ENCODE measurements at regions not wholly inside any gene's neighbourhood (a gene's known extent, or its start where the extent isn't known, plus 50 kb on each side); places are given as distances from the start of the nearest gene placed in this dataset.

DNA sequence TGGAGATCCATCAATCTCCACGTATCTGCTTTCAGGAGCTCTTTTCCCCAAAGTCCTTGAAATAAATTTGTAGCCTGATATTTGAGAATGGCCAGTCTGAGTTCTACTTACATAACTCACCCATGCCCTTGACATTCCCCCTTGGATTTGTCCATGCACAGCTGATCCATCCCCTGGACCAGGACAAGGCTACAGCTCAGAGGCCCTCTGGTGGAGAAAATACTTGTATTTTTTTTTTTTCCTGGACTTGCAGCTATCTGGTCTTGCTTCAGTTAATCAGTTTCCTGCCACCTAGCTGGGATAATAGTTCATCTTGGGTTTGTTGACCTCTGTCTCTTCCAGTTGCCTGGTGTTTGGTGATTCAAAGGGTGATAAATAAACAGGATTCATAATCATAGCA is 467.6 kb downstream of the DHX35 start:
- DNase-seq: no peak

DNA sequence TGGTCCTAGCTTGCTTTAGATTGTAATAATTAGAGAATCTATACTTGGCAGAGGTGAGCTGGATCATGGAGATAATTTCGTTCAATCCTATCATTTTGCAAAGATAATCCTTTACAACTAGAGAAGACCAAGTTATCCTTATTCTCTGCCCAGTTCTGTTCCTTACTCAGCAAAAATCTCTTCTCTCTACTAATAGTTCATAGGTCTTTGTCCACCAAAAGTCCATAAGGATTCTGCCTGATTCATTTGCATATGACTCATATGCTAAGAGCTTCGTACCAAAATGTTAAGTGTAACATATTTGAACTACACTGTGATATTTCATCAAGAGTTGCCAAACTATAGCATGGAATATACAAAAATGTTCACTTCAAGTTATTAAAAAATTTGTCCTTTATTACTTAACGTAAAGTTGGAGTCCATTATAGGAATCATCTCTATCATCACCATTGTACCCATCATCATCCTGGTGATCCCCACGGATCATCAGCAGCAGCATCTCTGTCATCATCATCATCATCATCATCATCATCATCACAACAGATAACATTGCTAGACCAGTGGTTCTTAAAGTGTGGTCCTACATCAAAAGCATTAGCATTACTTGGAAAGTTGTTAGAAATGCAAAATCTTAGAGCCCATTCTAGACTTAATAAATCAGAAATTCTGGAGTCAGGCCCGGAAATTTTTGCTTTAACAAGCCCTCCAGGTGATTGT is 463.0 kb downstream of the DHX35 start:
- no peak for DNase-seq

GRCh38 chr20:39421571-39422105 is 459.5 kb downstream of the DHX35 start:
- DNase-seq: no peak

DNA sequence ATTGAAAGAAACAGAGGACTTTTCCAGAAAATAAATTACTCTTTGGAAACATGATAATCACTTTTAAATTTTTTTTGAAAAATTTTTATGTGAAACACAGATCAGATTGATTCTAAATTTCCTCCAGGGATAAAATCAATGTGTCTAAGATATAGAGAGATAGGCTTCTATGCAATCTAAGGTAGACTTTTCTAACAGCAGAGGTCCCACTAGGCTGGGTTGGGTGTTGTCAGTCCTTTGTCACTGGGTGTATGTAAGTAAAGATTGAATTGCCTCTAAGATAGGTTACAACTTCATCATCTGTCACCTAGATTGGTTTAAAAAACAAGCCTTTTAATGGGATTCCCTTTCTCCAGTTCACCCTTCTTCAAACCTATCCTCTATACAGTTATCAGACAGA is 449.9 kb downstream of the DHX35 start:
- no peak for DNase-seq

- DNase-seq: no peak
Measured at GRCh38 chr20:39399463-39399862, 437.3 kb downstream of the DHX35 start.

- no peak for DNase-seq
Measured at GRCh38 chr20:39398656-39399055, 436.5 kb downstream of the DHX35 start.

DNA sequence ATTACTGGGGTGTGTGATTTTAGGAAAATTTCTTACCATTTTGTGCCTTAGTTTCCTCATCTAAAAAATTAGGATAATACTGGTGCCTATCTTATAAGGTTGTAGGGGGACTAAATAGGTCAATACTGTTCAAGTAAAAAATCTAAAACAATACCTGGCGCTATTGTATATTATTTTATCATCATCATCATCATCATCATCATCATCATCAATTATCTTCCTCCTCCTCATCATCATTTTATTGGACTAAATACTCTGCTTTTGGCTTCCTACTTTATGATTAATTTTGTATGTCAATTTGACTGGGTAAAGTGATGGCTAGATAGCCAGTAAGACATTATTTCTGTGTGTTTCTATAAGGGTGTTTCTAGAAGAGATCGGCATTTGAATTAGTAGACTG is 435.5 kb downstream of the DHX35 start:
- no peak for DNase-seq

- no peak for DNase-seq
Measured at GRCh38 chr20:39395478-39396291, 433.5 kb downstream of the DHX35 start.

DNA sequence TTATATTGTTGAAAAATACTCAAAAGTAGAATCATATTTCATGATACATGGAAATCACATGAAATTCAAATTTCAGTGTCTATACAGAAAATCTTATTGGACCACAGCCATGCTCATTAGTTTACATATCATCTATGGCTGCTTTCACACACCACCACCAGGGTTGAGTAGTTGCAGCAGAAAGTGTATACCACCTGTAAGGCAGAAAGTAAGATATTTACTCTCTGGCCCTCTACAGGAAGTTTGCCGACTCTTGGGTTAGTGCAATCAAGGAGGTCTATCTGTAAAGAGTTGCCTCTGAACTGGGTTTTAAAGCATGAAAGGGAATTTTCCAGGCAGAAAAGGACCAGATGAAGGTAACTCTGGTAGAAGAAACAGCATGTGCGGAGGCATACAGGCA is 432.3 kb downstream of the DHX35 start:
- DNase-seq: no peak

GRCh38 chr20:39390186-39390585 is 428.0 kb downstream of the DHX35 start:
- no peak for DNase-seq

DNA sequence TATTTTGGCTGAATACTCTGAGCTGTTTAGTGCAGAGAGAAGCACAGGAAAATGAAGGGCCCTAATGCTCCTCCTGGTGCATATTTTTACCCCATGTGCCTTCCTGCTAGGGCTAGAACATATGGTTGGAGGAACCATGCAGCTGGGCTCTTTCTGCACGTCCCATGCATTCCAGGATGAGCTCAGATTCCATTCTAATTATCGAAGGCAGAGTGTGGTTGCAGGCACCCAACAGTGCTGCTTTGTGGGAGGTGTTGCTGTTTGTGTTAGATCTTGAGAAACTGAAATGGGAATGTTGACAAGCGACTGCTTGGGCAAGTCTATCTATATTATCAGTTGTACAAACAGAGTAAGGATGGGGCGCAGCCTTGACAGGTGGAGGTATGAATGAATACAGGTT is 419.5 kb downstream of the DHX35 start:
- DNase-seq: no peak

- no peak for DNase-seq
Measured at GRCh38 chr20:39378776-39379175, 416.6 kb downstream of the DHX35 start.

DNA sequence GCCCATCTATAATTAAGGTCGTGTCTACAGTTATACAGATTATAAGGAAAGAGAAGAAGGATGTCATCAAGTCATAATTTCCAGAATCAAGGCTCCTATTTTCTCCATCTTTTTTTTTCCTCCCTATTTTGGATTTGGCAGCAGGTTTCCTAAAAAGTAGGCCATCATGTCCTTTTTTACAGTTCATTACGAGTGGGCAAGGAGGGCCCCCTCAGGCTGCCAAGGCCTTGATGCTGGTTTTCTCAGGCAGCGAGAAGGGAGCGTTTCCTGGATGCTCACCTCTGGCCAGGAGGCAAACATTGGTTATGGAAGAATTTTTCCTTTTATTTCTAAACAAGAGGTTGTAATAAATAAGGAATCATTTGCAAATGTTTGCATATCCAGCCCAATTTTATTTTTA is 414.6 kb downstream of the DHX35 start:
- DNase-seq: no peak

DNA sequence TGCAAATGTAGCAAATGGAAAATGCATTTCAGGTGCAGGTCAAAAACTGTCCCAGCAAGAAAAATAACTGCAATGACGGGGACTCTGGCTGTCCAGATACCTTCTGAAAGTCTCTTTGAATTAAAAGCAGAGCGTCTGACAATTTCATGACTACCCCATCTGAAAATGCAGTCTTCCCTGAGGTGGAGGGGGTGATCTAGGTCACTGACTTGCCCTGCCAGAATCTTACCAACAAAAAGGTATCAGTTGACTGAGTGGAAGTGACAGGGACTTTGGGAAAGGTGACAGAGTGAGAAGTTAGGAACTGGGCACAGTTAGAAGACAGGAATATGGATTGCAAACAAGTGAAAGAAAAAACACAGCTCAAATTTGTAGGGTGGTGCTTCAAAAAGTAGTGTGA is 402.2 kb downstream of the DHX35 start:
- DNase-seq: no peak

GRCh38 chr20:39359981-39360620 is 398.0 kb downstream of the DHX35 start:
- no peak for DNase-seq

DNA sequence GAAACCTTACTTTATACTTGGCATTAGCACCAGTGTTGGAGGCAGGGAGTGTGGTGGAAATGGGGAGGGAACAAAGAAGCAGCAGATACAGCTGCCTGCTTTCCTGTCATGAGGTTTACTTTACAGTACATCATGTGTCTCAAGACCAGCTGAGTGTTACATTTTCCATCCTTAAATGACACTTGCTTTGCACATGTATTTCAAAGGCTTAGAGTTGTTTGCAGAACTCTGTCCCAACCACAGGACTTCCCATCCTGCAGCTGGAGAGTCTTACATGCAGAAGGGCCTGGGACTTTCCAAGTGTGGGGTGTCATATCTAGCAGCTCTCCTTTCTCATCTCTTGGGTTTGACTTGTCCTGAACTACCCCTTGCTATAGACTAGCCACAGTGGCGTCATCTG is 395.9 kb downstream of the DHX35 start:
- no peak for DNase-seq

- no peak for DNase-seq
Measured at GRCh38 chr20:39356908-39357307, 394.8 kb downstream of the DHX35 start.

DNA sequence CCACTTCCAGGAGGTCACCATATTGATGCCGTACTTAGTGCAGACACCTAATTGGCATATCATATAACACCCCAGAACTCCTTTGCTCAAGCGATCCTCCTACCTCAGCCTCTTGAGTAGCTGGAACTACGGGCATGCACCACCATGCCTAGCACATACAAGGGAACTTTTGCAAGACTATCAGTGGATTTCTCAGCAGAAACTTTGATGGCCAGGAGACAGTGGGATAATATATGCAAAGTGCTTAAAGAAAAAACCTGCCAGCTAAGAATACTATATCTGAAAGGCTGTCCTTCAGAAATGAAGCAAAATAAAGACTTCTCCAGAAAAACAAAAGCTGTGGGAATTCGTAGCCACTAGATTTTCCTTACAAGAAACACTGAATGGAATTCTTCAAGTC is 387.1 kb downstream of the DHX35 start:
- no peak for DNase-seq

- no peak for DNase-seq
Measured at GRCh38 chr20:39347626-39348025, 385.5 kb downstream of the DHX35 start.

- DNase-seq: no peak
Measured at GRCh38 chr20:39342463-39342862, 380.3 kb downstream of the DHX35 start.

GRCh38 chr20:39338469-39339376 is 376.6 kb downstream of the DHX35 start:
- DNase-seq: no peak

DNA sequence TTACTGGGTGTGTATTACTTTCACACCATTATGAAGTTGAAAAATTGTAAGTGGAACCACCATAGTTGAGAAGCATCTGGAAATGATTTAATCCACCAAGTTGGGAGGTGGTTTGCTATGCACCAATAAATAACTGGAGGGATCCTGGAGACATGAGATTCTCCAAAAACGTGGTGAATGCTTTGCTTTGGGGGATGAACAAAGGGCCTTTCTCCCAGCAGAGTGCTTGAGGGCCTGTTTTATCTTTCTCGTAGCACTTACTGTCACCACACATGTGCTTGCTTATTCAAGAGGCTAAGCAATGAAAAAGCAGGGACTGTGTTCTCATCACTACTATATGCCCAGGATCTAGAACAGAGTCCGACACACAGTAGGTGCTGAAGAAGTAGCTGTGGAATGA is 371.1 kb downstream of the DHX35 start:
- DNase-seq: no peak

- DNase-seq: no peak
Measured at GRCh38 chr20:39328347-39328746, 366.2 kb downstream of the DHX35 start.
